ENCODE measurements at regions not wholly inside any gene's neighbourhood (a gene's known extent, or its start where the extent isn't known, plus 50 kb on each side); places are given as distances from the start of the nearest gene placed in this dataset.

DNA sequence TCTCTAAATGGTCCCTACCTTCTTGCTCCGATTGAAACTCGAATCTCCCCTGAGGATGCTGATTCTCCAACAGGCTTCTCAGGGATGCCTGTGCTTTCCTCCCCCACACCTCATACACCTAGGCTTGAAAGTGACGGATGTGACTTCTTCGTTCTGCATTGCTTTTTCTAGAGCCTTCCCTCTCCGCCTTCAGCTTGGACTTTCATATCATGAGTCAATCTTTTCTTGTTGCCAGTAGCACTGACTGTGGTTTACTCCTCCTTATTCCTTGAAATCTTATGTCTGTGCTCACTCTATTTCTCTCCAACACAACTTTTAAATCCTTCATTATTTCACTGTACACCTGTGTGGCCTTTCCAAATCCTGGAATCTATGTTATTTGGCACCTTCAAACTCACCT, 451.4 kb downstream of the TMX3 start:
- H3K27me3 Mint-ChIP-seq (ENCODE audit: low read depth) = no peaks in the 10 kb centered on the region
- no peak for DNase-seq (ENCODE audit: low spot score)
- TF ChIP-seq CTCF (IDR thresholded peaks at IDR 0.05) = no peak
- H3K27ac Mint-ChIP-seq (ENCODE audit: unreplicated experiment) = no peak overlapping the region
- H3K9me3 Mint-ChIP-seq (ENCODE audit: low read depth) = no peaks in the 10 kb centered on the region
- no peak overlapping the region for H3K4me3 Mint-ChIP-seq (ENCODE audit: unreplicated experiment)
- H3K4me1 Mint-ChIP-seq (ENCODE audit: low read depth) = peaks cover 11% of the 10 kb centered on the region
- no peaks in the 10 kb centered on the region for H3K36me3 Mint-ChIP-seq (ENCODE audit: low read depth)

GRCh38 chr18:68262690-68263294, 452.1 kb downstream of the TMX3 start:
- H3K27ac Mint-ChIP-seq (ENCODE audit: unreplicated experiment) = no peak overlapping the region
- no peaks in the 10 kb centered on the region for H3K27me3 Mint-ChIP-seq (ENCODE audit: low read depth)
- peaks cover 11% of the 10 kb centered on the region for H3K4me1 Mint-ChIP-seq (ENCODE audit: low read depth)
- H3K4me3 Mint-ChIP-seq (ENCODE audit: unreplicated experiment) = no peak overlapping the region
- H3K9me3 Mint-ChIP-seq (ENCODE audit: low read depth) = no peaks in the 10 kb centered on the region
- TF ChIP-seq CTCF (IDR thresholded peaks at IDR 0.05) = no peak
- DNase-seq (ENCODE audit: low spot score) = no peak
- H3K36me3 Mint-ChIP-seq (ENCODE audit: low read depth) = no peaks in the 10 kb centered on the region

DNA sequence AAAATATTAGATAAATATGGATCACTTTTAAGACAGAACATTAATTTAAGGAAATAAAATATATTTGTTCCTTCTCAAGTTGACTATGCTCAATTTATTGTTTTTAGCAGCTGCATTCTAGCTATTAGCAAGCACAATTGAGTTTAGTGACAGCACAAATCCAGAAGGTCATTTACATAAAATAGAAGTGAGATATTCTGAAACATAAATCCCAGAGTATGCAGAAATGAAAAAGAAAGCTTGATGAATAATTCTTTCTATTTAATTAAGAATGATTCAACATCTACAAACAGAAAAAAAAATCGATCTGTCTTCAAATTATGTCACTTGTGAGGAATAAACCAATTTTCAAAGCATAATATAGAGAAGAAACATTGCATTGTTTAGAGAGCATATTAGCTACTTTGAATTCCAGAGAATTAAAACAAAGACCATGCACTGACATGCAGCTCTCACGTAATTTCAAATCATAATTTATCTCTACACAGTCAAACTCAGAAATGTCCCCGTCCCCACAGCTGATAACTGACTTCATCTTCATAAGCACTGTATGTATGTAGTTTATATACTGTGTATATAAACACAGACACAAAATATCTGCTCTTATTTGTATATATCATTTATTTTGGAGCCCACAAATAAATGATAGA, 458.4 kb downstream of the TMX3 start:
- Mint-ChIP-seq H3K27me3 (ENCODE audit: low read depth) (no peaks in the 10 kb centered on the region), H3K4me3 (ENCODE audit: unreplicated experiment) (no peak overlapping the region), H3K27ac (ENCODE audit: unreplicated experiment) (no peak overlapping the region), H3K36me3 (ENCODE audit: low read depth) (no peaks in the 10 kb centered on the region), H3K4me1 (ENCODE audit: low read depth) (no peaks in the 10 kb centered on the region), H3K9me3 (ENCODE audit: low read depth) (peaks cover under 1% of the 10 kb centered on the region)
- TF ChIP-seq CTCF (IDR thresholded peaks at IDR 0.05) = no peak
- no peak for DNase-seq (ENCODE audit: low spot score)

GRCh38 chr18:68244786-68245185, 470.1 kb downstream of the TMX3 start:
- TF ChIP-seq CTCF (IDR thresholded peaks at IDR 0.05) = no peak
- DNase-seq (ENCODE audit: low spot score) = no peak
- Mint-ChIP-seq H3K4me1 (ENCODE audit: low read depth) (no peaks in the 10 kb centered on the region), H3K27me3 (ENCODE audit: low read depth) (no peaks in the 10 kb centered on the region), H3K36me3 (ENCODE audit: low read depth) (peaks cover 4% of the 10 kb centered on the region), H3K4me3 (ENCODE audit: unreplicated experiment) (no peak overlapping the region), H3K27ac (ENCODE audit: unreplicated experiment) (no peak overlapping the region), H3K9me3 (ENCODE audit: low read depth) (peaks cover 15% of the 10 kb centered on the region)

- Mint-ChIP-seq H3K4me3 (ENCODE audit: unreplicated experiment) (no peak overlapping the region), H3K36me3 (ENCODE audit: low read depth) (no peaks in the 10 kb centered on the region), H3K9me3 (ENCODE audit: low read depth) (peaks cover 2% of the 10 kb centered on the region), H3K27me3 (ENCODE audit: low read depth) (no peaks in the 10 kb centered on the region), H3K27ac (ENCODE audit: unreplicated experiment) (no peak overlapping the region), H3K4me1 (ENCODE audit: low read depth) (no peaks in the 10 kb centered on the region)
- DNase-seq (ENCODE audit: low spot score) = no peak
- TF ChIP-seq CTCF (IDR thresholded peaks at IDR 0.05) = no peak
Measured at GRCh38 chr18:68241881-68242280, 473.0 kb downstream of the TMX3 start.
